ENCODE measurements at regions not wholly inside any gene's neighbourhood (a gene's known extent, or its start where the extent isn't known, plus 50 kb on each side); places are given as distances from the start of the nearest gene placed in this dataset.
A peak's percentile ranks its signal among the peaks of the same experiment; 100 is the strongest.
"Not testable (repeated sequence)": the region's sequence is repeated elsewhere in the genome, so short reads cannot be mapped to it uniquely, and the experiment has no call there.

- whole genome bisulfite sequencing (ENCODE audit: extremely low coverage, insufficient coverage, low lambda C conversion rate): no CpG with 5 or more reads among the region's 1 CpG
- not testable (repeated sequence) for H3K79me2 ChIP-seq (ENCODE audit: control insufficient read depth, insufficient read depth, low read length); H2BK5ac ChIP-seq (ENCODE audit: low read length); H3K27me3 ChIP-seq (ENCODE audit: insufficient read depth, low read length, poor library complexity); H3K4ac ChIP-seq (ENCODE audit: low read depth, low read length); DNase-seq; H3K27ac ChIP-seq (ENCODE audit: low read depth, low read length); H3K23ac ChIP-seq (ENCODE audit: low read length); H3K4me3 ChIP-seq (ENCODE audit: low read length); H3K4me1 ChIP-seq (ENCODE audit: control insufficient read depth, low read depth, low read length); H3K9ac ChIP-seq (ENCODE audit: low read length); H3K36me3 ChIP-seq (ENCODE audit: control insufficient read depth, insufficient read depth, low read length); H4K5ac ChIP-seq (ENCODE audit: low read length); H2BK15ac ChIP-seq (replicated peaks; ENCODE audit: low read depth); H3K56ac ChIP-seq (ENCODE audit: low read length); H2BK120ac ChIP-seq (ENCODE audit: low read depth, low read length); H3K4me2 ChIP-seq (ENCODE audit: low read length); H2AK5ac ChIP-seq (ENCODE audit: low read length); H3K18ac ChIP-seq (ENCODE audit: low read length); H4K8ac ChIP-seq (ENCODE audit: low read depth, low read length); H3K79me1 ChIP-seq (ENCODE audit: low read length)
Observed at GRCh38 chr2:90029080-90029428, 1337.6 kb downstream of the RPIA start.

- H3K56ac ChIP-seq (ENCODE audit: low read length); H2BK15ac ChIP-seq (replicated peaks; ENCODE audit: low read depth); H2AK5ac ChIP-seq (ENCODE audit: low read length): not testable (repeated sequence)
Observed at GRCh38 chr2:90032269-90032668, 1340.8 kb downstream of the RPIA start.

GRCh38 chr2:90036335-90036734 lies 1344.9 kb downstream of the RPIA start:
- H3K18ac ChIP-seq (ENCODE audit: low read length); H3K4me1 ChIP-seq (ENCODE audit: control insufficient read depth, low read depth, low read length); H3K23ac ChIP-seq (ENCODE audit: low read length); H2BK5ac ChIP-seq (ENCODE audit: low read length); H4K5ac ChIP-seq (ENCODE audit: low read length); H3K4ac ChIP-seq (ENCODE audit: low read depth, low read length); H3K4me3 ChIP-seq (ENCODE audit: low read length); H2BK120ac ChIP-seq (ENCODE audit: low read depth, low read length); H3K79me1 ChIP-seq (ENCODE audit: low read length); H2AK5ac ChIP-seq (ENCODE audit: low read length); H4K8ac ChIP-seq (ENCODE audit: low read depth, low read length); H3K4me2 ChIP-seq (ENCODE audit: low read length); H3K56ac ChIP-seq (ENCODE audit: low read length); H3K36me3 ChIP-seq (ENCODE audit: control insufficient read depth, insufficient read depth, low read length); H3K27ac ChIP-seq (ENCODE audit: low read depth, low read length); H3K27me3 ChIP-seq (ENCODE audit: insufficient read depth, low read length, poor library complexity); H2BK15ac ChIP-seq (replicated peaks; ENCODE audit: low read depth); H3K9ac ChIP-seq (ENCODE audit: low read length); H3K79me2 ChIP-seq (ENCODE audit: control insufficient read depth, insufficient read depth, low read length): not testable (repeated sequence)
- DNase-seq: peak; percentile 50
- WGBS (ENCODE audit: extremely low coverage, insufficient coverage, low lambda C conversion rate): no CpG with 5 or more reads among the region's 1 CpG

More at GRCh38 chr2:90032269-90032668, 1340.8 kb downstream of the RPIA start:
- not testable (repeated sequence) for H3K79me1 ChIP-seq (ENCODE audit: low read length); H4K5ac ChIP-seq (ENCODE audit: low read length); H3K4ac ChIP-seq (ENCODE audit: low read depth, low read length); H3K18ac ChIP-seq (ENCODE audit: low read length); H2BK120ac ChIP-seq (ENCODE audit: low read depth, low read length); H3K23ac ChIP-seq (ENCODE audit: low read length); H3K4me2 ChIP-seq (ENCODE audit: low read length); H3K4me3 ChIP-seq (ENCODE audit: low read length); H3K27ac ChIP-seq (ENCODE audit: low read depth, low read length); H4K8ac ChIP-seq (ENCODE audit: low read depth, low read length); H3K4me1 ChIP-seq (ENCODE audit: control insufficient read depth, low read depth, low read length); DNase-seq; H3K36me3 ChIP-seq (ENCODE audit: control insufficient read depth, insufficient read depth, low read length); H2BK5ac ChIP-seq (ENCODE audit: low read length); H3K27me3 ChIP-seq (ENCODE audit: insufficient read depth, low read length, poor library complexity); H3K79me2 ChIP-seq (ENCODE audit: control insufficient read depth, insufficient read depth, low read length); H3K9ac ChIP-seq (ENCODE audit: low read length)
- no CpG with 5 or more reads among the region's 2 CpGs for WGBS (ENCODE audit: extremely low coverage, insufficient coverage, low lambda C conversion rate)

- not testable (repeated sequence) for H3K4me1 ChIP-seq (ENCODE audit: control insufficient read depth, low read depth, low read length); H2AK5ac ChIP-seq (ENCODE audit: low read length); H3K79me1 ChIP-seq (ENCODE audit: low read length); H3K23ac ChIP-seq (ENCODE audit: low read length); H3K27ac ChIP-seq (ENCODE audit: low read depth, low read length); H4K5ac ChIP-seq (ENCODE audit: low read length); H3K36me3 ChIP-seq (ENCODE audit: control insufficient read depth, insufficient read depth, low read length); H3K4ac ChIP-seq (ENCODE audit: low read depth, low read length); H3K56ac ChIP-seq (ENCODE audit: low read length); H3K4me2 ChIP-seq (ENCODE audit: low read length); H2BK120ac ChIP-seq (ENCODE audit: low read depth, low read length); H3K9ac ChIP-seq (ENCODE audit: low read length); H3K79me2 ChIP-seq (ENCODE audit: control insufficient read depth, insufficient read depth, low read length); H4K8ac ChIP-seq (ENCODE audit: low read depth, low read length); H3K4me3 ChIP-seq (ENCODE audit: low read length); H3K27me3 ChIP-seq (ENCODE audit: insufficient read depth, low read length, poor library complexity); H2BK5ac ChIP-seq (ENCODE audit: low read length); DNase-seq; H3K18ac ChIP-seq (ENCODE audit: low read length); H2BK15ac ChIP-seq (replicated peaks; ENCODE audit: low read depth)
- WGBS (ENCODE audit: extremely low coverage, insufficient coverage, low lambda C conversion rate): no CpG with 5 or more reads among the region's 4 CpGs
Observed at GRCh38 chr2:90039093-90039492, 1347.6 kb downstream of the RPIA start.

GRCh38 chr2:90047776-90048175 lies 1356.3 kb downstream of the RPIA start:
- not testable (repeated sequence) for H2BK15ac ChIP-seq (replicated peaks; ENCODE audit: low read depth); H4K8ac ChIP-seq (ENCODE audit: low read depth, low read length); H3K27me3 ChIP-seq (ENCODE audit: insufficient read depth, low read length, poor library complexity); H3K27ac ChIP-seq (ENCODE audit: low read depth, low read length); H2BK5ac ChIP-seq (ENCODE audit: low read length); H3K79me2 ChIP-seq (ENCODE audit: control insufficient read depth, insufficient read depth, low read length); H3K36me3 ChIP-seq (ENCODE audit: control insufficient read depth, insufficient read depth, low read length); H3K79me1 ChIP-seq (ENCODE audit: low read length); H3K4me3 ChIP-seq (ENCODE audit: low read length); H2BK120ac ChIP-seq (ENCODE audit: low read depth, low read length); H3K23ac ChIP-seq (ENCODE audit: low read length); DNase-seq; H4K5ac ChIP-seq (ENCODE audit: low read length); H3K56ac ChIP-seq (ENCODE audit: low read length); H3K4me1 ChIP-seq (ENCODE audit: control insufficient read depth, low read depth, low read length); H3K4me2 ChIP-seq (ENCODE audit: low read length); H3K9ac ChIP-seq (ENCODE audit: low read length); H2AK5ac ChIP-seq (ENCODE audit: low read length); H3K18ac ChIP-seq (ENCODE audit: low read length); H3K4ac ChIP-seq (ENCODE audit: low read depth, low read length)
- WGBS (ENCODE audit: extremely low coverage, insufficient coverage, low lambda C conversion rate): no CpG with 5 or more reads among the region's 1 CpG

- not testable (repeated sequence) for H2BK5ac ChIP-seq (ENCODE audit: low read length); H3K4ac ChIP-seq (ENCODE audit: low read depth, low read length); H3K4me1 ChIP-seq (ENCODE audit: control insufficient read depth, low read depth, low read length); H3K27me3 ChIP-seq (ENCODE audit: insufficient read depth, low read length, poor library complexity); H3K56ac ChIP-seq (ENCODE audit: low read length); H3K79me1 ChIP-seq (ENCODE audit: low read length); H2BK15ac ChIP-seq (replicated peaks; ENCODE audit: low read depth); H3K18ac ChIP-seq (ENCODE audit: low read length); H3K9ac ChIP-seq (ENCODE audit: low read length); H3K4me3 ChIP-seq (ENCODE audit: low read length); H4K8ac ChIP-seq (ENCODE audit: low read depth, low read length); DNase-seq; H3K36me3 ChIP-seq (ENCODE audit: control insufficient read depth, insufficient read depth, low read length); H3K27ac ChIP-seq (ENCODE audit: low read depth, low read length); H2BK120ac ChIP-seq (ENCODE audit: low read depth, low read length); H3K23ac ChIP-seq (ENCODE audit: low read length); H3K79me2 ChIP-seq (ENCODE audit: control insufficient read depth, insufficient read depth, low read length); H4K5ac ChIP-seq (ENCODE audit: low read length); H3K4me2 ChIP-seq (ENCODE audit: low read length); H2AK5ac ChIP-seq (ENCODE audit: low read length)
Observed at GRCh38 chr2:90052113-90052631, 1360.7 kb downstream of the RPIA start.

Measured in mesendoderm (in vitro differentiated cells).